Peyer's patch (tissue), 4 donors: ENCODE measurements at regions not wholly inside any gene's neighbourhood (a gene's known extent, or its start where the extent isn't known, plus 50 kb on each side); places are given as distances from the start of the nearest gene placed in this dataset.

Experiments used
- DNase-seq, 3 donors: peaks; one replicate each; pipeline ENCODE4 v3.0.0-alpha.2; 2017 to 2019
- H3K27ac ChIP-seq, 4 donors: fragments of 200-600 bp; sonication (generic); one replicate each; pipeline ENCODE4 v1.5.1; 2016 to 2019
- H3K27me3 ChIP-seq, 2 donors: fragments of 200-600 bp; sonication (generic); one replicate each; pipeline ENCODE4 v1.5.1; 2019
- H3K36me3 ChIP-seq, 3 donors: fragments of 200-600 bp; sonication (generic); one replicate each; pipeline ENCODE4 v1.5.1; 2016 to 2019
- H3K4me1 ChIP-seq, 4 donors: fragments of 200-600 bp; sonication (generic); one replicate each; pipeline ENCODE4 v1.5.1; 2016 to 2019
- H3K4me3 ChIP-seq, 4 donors: fragments of 200-600 bp; sonication (generic); 1 replicate in 3 of 4; 2 replicates in 1 of 4; pipeline ENCODE4 v1.5.1; 2016 to 2019; ENCODE audit warnings: mild to moderate bottlenecking in 1 of 4
- H3K9me3 ChIP-seq, 4 donors: fragments of 200-600 bp; sonication (generic); one replicate each; pipeline ENCODE4 v1.5.1; 2016 to 2019; ENCODE audit warnings: mild to moderate bottlenecking in 1 of 4
- POLR2A ChIP-seq, 2 donors: fragments of 450-650 bp; IDR thresholded peaks; one replicate each; pipeline ENCODE4 v1.5.1; 2017; ENCODE audit warnings: antibody characterized with exemption in 2 of 2, mild to moderate bottlenecking in 2 of 2, moderate library complexity in 2 of 2
- TF ChIP-seq, protein P1 (sequence below), 6 experiments: fragments of 450-650 bp in 4 of 6; fragments of 200-600 bp in 2 of 6; sonication (generic) in 1 of 6; IDR thresholded peaks; one replicate each; pipeline ENCODE4 v1.5.1; 2017 to 2019; ENCODE audit warnings: antibody characterized with exemption in 6 of 6, mild to moderate bottlenecking in 3 of 6, moderate library complexity in 1 of 6

GRCh38 chr3:159922861-159923312 lies 65.7 kb upstream of the IL12A start:
- Histone ChIP-seq H3K36me3 (no peaks in the 10 kb centered on the region), H3K9me3 (no peaks in the 10 kb centered on the region), H3K27me3 (no peaks in the 10 kb centered on the region), H3K4me3 (no peak overlapping the region), H3K27ac (peak overlapping the region in 1 of 4 donors; percentile 26), H3K4me1 (no peaks in the 10 kb centered on the region)
- TF ChIP-seq, protein P1, sequence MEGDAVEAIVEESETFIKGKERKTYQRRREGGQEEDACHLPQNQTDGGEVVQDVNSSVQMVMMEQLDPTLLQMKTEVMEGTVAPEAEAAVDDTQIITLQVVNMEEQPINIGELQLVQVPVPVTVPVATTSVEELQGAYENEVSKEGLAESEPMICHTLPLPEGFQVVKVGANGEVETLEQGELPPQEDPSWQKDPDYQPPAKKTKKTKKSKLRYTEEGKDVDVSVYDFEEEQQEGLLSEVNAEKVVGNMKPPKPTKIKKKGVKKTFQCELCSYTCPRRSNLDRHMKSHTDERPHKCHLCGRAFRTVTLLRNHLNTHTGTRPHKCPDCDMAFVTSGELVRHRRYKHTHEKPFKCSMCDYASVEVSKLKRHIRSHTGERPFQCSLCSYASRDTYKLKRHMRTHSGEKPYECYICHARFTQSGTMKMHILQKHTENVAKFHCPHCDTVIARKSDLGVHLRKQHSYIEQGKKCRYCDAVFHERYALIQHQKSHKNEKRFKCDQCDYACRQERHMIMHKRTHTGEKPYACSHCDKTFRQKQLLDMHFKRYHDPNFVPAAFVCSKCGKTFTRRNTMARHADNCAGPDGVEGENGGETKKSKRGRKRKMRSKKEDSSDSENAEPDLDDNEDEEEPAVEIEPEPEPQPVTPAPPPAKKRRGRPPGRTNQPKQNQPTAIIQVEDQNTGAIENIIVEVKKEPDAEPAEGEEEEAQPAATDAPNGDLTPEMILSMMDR (IDR thresholded peaks at IDR 0.05), result no peak
- TF ChIP-seq POLR2A (IDR thresholded peaks at IDR 0.05), result no peak
- peak in 2 of 3 donors; percentile 55 to 62 for DNase-seq

GRCh38 chr3:159923336-159923735 lies 65.3 kb upstream of the IL12A start:
- no peaks in the 10 kb centered on the region for H3K27me3 ChIP-seq
- no peak overlapping the region for H3K4me3 ChIP-seq
- H3K27ac ChIP-seq, result no peak overlapping the region
- no peak for DNase-seq
- H3K36me3 ChIP-seq, result no peaks in the 10 kb centered on the region
- H3K4me1 ChIP-seq, result no peaks in the 10 kb centered on the region
- TF ChIP-seq POLR2A (IDR thresholded peaks at IDR 0.05), result no peak
- TF ChIP-seq, protein P1 (IDR thresholded peaks at IDR 0.05), result no peak
- no peaks in the 10 kb centered on the region for H3K9me3 ChIP-seq

GRCh38 chr3:159923956-159924355 lies 64.7 kb upstream of the IL12A start:
- no peaks in the 10 kb centered on the region for H3K9me3 ChIP-seq
- H3K4me1 ChIP-seq, result no peaks in the 10 kb centered on the region
- DNase-seq, result no peak
- H3K27me3 ChIP-seq, result no peaks in the 10 kb centered on the region
- no peak overlapping the region for H3K4me3 ChIP-seq
- no peak overlapping the region for H3K27ac ChIP-seq
- H3K36me3 ChIP-seq, result no peaks in the 10 kb centered on the region
- no peak for TF ChIP-seq POLR2A (IDR thresholded peaks at IDR 0.05)
- TF ChIP-seq, protein P1 (IDR thresholded peaks at IDR 0.05), result no peak

GRCh38 chr3:159924411-159924810 lies 64.2 kb upstream of the IL12A start:
- H3K27ac ChIP-seq, result no peak overlapping the region

DNA sequence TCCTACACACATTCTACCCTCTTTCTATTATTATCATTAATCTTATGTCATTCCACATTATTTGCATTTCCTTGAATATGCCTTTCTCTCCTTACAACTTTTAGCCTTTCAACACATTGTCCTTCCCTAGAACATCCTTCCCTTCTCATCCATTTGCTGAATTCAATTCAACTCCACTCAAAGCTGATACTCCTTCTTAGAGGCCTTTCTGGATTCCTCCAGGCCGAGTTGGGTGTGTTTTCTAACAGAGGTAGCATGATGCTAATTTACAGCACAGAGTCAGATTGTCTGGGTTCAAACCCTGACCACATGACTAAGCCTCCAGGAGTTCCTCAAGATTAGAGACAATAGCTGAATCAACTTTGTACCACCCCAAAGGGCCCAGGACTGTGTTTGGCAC lies 63.4 kb upstream of the IL12A start:
- TF ChIP-seq, protein P1 (IDR thresholded peaks at IDR 0.05), result no peak
- no peak for TF ChIP-seq POLR2A (IDR thresholded peaks at IDR 0.05)
- no peak overlapping the region for H3K27ac ChIP-seq
- DNase-seq, result no peak
- H3K9me3 ChIP-seq, result no peaks in the 10 kb centered on the region
- H3K4me1 ChIP-seq, result no peaks in the 10 kb centered on the region
- H3K4me3 ChIP-seq, result no peak overlapping the region
- H3K36me3 ChIP-seq, result no peaks in the 10 kb centered on the region
- H3K27me3 ChIP-seq, result no peaks in the 10 kb centered on the region

More at GRCh38 chr3:159924411-159924810, 64.2 kb upstream of the IL12A start:
- DNase-seq, result no peak
- Histone ChIP-seq H3K36me3 (no peaks in the 10 kb centered on the region), H3K9me3 (no peaks in the 10 kb centered on the region), H3K27me3 (no peaks in the 10 kb centered on the region), H3K4me1 (no peaks in the 10 kb centered on the region), H3K4me3 (no peak overlapping the region)
- no peak for TF ChIP-seq POLR2A (IDR thresholded peaks at IDR 0.05)
- TF ChIP-seq, protein P1 (IDR thresholded peaks at IDR 0.05), result no peak

DNA sequence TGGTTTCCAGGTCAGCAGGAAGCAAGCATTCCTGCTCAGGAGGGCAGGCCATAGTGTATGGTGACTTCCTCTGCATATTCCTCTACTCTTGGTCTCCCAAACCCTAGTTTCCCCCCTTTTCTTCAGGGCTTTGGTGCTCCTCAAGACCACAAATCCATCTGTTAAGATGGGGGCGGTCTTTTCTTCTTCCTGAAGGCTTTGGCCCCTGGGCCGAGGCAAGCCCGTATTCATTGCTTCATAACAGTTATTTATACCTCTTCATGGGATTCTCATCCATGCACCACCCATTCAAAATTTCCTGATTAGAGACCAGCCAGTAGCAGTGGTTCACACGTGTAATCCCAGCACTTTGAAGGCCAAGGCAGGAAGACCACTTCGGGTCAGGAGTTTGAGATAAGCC lies 62.1 kb upstream of the IL12A start:
- H3K27ac ChIP-seq, result no peak overlapping the region
- no peak overlapping the region for H3K4me3 ChIP-seq
- no peak for DNase-seq
- H3K9me3 ChIP-seq, result no peaks in the 10 kb centered on the region
- H3K4me1 ChIP-seq, result no peaks in the 10 kb centered on the region
- no peaks in the 10 kb centered on the region for H3K36me3 ChIP-seq
- TF ChIP-seq, protein P1 (IDR thresholded peaks at IDR 0.05), result no peak
- TF ChIP-seq POLR2A (IDR thresholded peaks at IDR 0.05), result no peak
- no peaks in the 10 kb centered on the region for H3K27me3 ChIP-seq
